H1 (cell line): ENCODE measurements at regions not wholly inside any gene's neighbourhood (a gene's known extent, or its start where the extent isn't known, plus 50 kb on each side); places are given as distances from the start of the nearest gene placed in this dataset.

Experiments
- CTCF ChIA-PET: fragments of 300-600 bp; sonication (Branson Sonifier 250); formaldehyde crosslinking; loops from one replicate; lab custom pipeline; 2021; ENCODE audit not compliant: partially characterized antibody; lab: Charles Lee
- POLR2A ChIA-PET: fragments of 300-600 bp; sonication (Branson Sonifier 250); formaldehyde crosslinking; loops from one replicate; lab custom pipeline; 2021; ENCODE audit warnings: inconsistent platforms; ENCODE audit not compliant: partially characterized antibody; lab: Charles Lee
- DNase-seq, 2 experiments: peaks; one replicate each; pipeline versions ENCODE4 v3.0.0 to v3.0.0-alpha.2; 2010 to 2022; ENCODE audit warnings: low spot score in 2 of 2, low read depth in 1 of 2, mixed read lengths in 1 of 2
- FAIRE-seq: peaks from 2 replicates; lab custom pipeline; 2011; peaks lifted over from hg19 to GRCh38; lab: Jason Lieb, UNC
- H2AFZ ChIP-seq: 2 replicates; pipeline ENCODE4 v1.8.1; 2012; ENCODE audit warnings: low read length, inconsistent platforms
- H2AK5ac ChIP-seq: 2 replicates; pipeline ENCODE4 v1.6.1; 2013; ENCODE audit warnings: low read depth, low read length
- H2BK120ac ChIP-seq: replicated peaks from 2 replicates; pipeline ENCODE3; 2013; ENCODE audit warnings: low read depth, low read length, inconsistent platforms
- H2BK12ac ChIP-seq: 2 replicates; pipeline ENCODE4 v1.6.1; 2013; ENCODE audit warnings: low read depth, low read length
- H2BK15ac ChIP-seq: 2 replicates; pipeline ENCODE4 v1.6.1; 2013; ENCODE audit warnings: low read length
- H2BK20ac ChIP-seq: 2 replicates; pipeline ENCODE4 v1.6.1; 2013; ENCODE audit warnings: low read length
- H2BK5ac ChIP-seq: 2 replicates; pipeline ENCODE4 v1.6.1; 2013; ENCODE audit warnings: low read depth, low read length
- H3K14ac ChIP-seq: 2 replicates; pipeline ENCODE4 v1.6.1; 2013; ENCODE audit warnings: inconsistent platforms; ENCODE audit not compliant: insufficient read length
- H3K18ac ChIP-seq: 2 replicates; pipeline ENCODE4 v1.6.1; 2013; ENCODE audit warnings: low read length; ENCODE audit errors: extremely low read depth
- H3K23ac ChIP-seq: 2 replicates; pipeline ENCODE4 v1.6.1; 2013; ENCODE audit warnings: inconsistent platforms; ENCODE audit not compliant: insufficient read length
- H3K23me2 ChIP-seq: 2 replicates; pipeline ENCODE4 v1.6.1; 2013; ENCODE audit warnings: low read depth, low read length
- H3K27ac ChIP-seq: 2 replicates; pipeline ENCODE4 v1.6.1; 2011; ENCODE audit warnings: low read depth, low read length, inconsistent platforms
- H3K27me3 ChIP-seq, 4 experiments: replicated peaks in 1 of 4; 1 replicate in 1 of 4; 2 replicates in 3 of 4; pipeline versions ENCODE4 v1.6.1 to v1.8.1; 2011 to 2013; ENCODE audit warnings: low read length in 3 of 4, mild to moderate bottlenecking in 3 of 4, inconsistent platforms in 2 of 4, mixed read lengths in 2 of 4, moderate library complexity in 1 of 4; ENCODE audit not compliant: control insufficient read depth in 3 of 4, insufficient read depth in 3 of 4; ENCODE audit errors: extremely low read depth in 1 of 4
- H3K36me3 ChIP-seq, 4 experiments: 2 replicates each; pipeline versions ENCODE4 v1.6.1 to v1.8.1; 2011 to 2013; ENCODE audit warnings: mild to moderate bottlenecking in 4 of 4, low read length in 3 of 4, moderate library complexity in 2 of 4, control low read depth in 1 of 4, inconsistent platforms in 1 of 4; ENCODE audit not compliant: insufficient read depth in 4 of 4, control insufficient read depth in 2 of 4
- H3K4ac ChIP-seq: replicated peaks from 2 replicates; pipeline ENCODE3; 2013; ENCODE audit warnings: low read length, low read depth, mixed read lengths, inconsistent platforms; ENCODE audit not compliant: insufficient read length
- H3K4me1 ChIP-seq, 4 experiments: replicated peaks in 1 of 4; 1 replicate in 1 of 4; 2 replicates in 3 of 4; pipeline versions ENCODE4 v1.6.1 to v1.8.1; 2011 to 2013; ENCODE audit warnings: low read length in 3 of 4, inconsistent platforms in 2 of 4, mixed read lengths in 1 of 4; ENCODE audit not compliant: insufficient read depth in 4 of 4, control insufficient read depth in 3 of 4
- H3K4me2 ChIP-seq, 2 experiments: 2 replicates each; pipeline versions ENCODE4 v1.6.1 to v1.8.1; 2011 to 2013; ENCODE audit warnings: low read depth in 2 of 2, low read length in 2 of 2, control low read depth in 1 of 2, inconsistent platforms in 1 of 2, mild to moderate bottlenecking in 1 of 2; ENCODE audit not compliant: insufficient read depth in 1 of 2
- H3K4me3 ChIP-seq, 4 experiments: fragments of 200-600, 300-600 bp in 1 of 4; sonication (generic), shearing (Covaris generic), sonication (Bioruptor Twin) in 1 of 4; 2 replicates each; pipeline versions ENCODE4 v1.5.1 to v1.8.1; 2011 to 2016; ENCODE audit warnings: low read length in 4 of 4, low read depth in 3 of 4, control low read depth in 2 of 4, inconsistent platforms in 2 of 4, mild to moderate bottlenecking in 2 of 4, mixed read lengths in 1 of 4, moderate library complexity in 1 of 4; ENCODE audit not compliant: insufficient read depth in 2 of 4; ENCODE audit errors: extremely low read depth in 1 of 4
- H3K56ac ChIP-seq: replicated peaks from 2 replicates; pipeline ENCODE3; 2013; ENCODE audit warnings: low read depth, mild to moderate bottlenecking, mixed read lengths, low read length, inconsistent platforms; ENCODE audit not compliant: insufficient read length
- H3K79me1 ChIP-seq: 2 replicates; pipeline ENCODE4 v1.6.1; 2013; ENCODE audit warnings: low read depth, low read length, control low read depth
- H3K79me2 ChIP-seq, 2 experiments: 2 replicates each; pipeline versions ENCODE4 v1.6.1 to v1.8.1; 2012 to 2013; ENCODE audit warnings: low read length in 2 of 2, mild to moderate bottlenecking in 2 of 2, inconsistent platforms in 1 of 2; ENCODE audit not compliant: insufficient read depth in 2 of 2, control insufficient read depth in 1 of 2
- H3K9ac ChIP-seq, 4 experiments: replicated peaks in 1 of 4; 1 replicate in 1 of 4; 2 replicates in 3 of 4; pipeline versions ENCODE4 v1.6.1 to v1.8.1; 2011 to 2013; ENCODE audit warnings: low read depth in 3 of 4, low read length in 3 of 4, control low read depth in 2 of 4, mild to moderate bottlenecking in 2 of 4, moderate library complexity in 2 of 4, inconsistent platforms in 1 of 4; ENCODE audit errors: extremely low read depth in 1 of 4
- H3K9me3 ChIP-seq, 2 experiments: 2 replicates each; pipeline versions ENCODE4 v1.6.1 to v1.8.1; 2012 to 2013; ENCODE audit warnings: mild to moderate bottlenecking in 2 of 2, moderate library complexity in 2 of 2, control low read depth in 1 of 2, inconsistent platforms in 1 of 2, low read depth in 1 of 2, low read length in 1 of 2, mixed read lengths in 1 of 2; ENCODE audit not compliant: insufficient read depth in 2 of 2
- H4K20me1 ChIP-seq, 2 experiments: replicated peaks in 1 of 2; 2 replicates each; pipeline versions ENCODE3 to v1.8.1; 2011 to 2013; ENCODE audit warnings: inconsistent platforms in 2 of 2, low read length in 2 of 2, mild to moderate bottlenecking in 1 of 2; ENCODE audit not compliant: insufficient read depth in 2 of 2, control insufficient read depth in 1 of 2
- H4K5ac ChIP-seq: 2 replicates; pipeline ENCODE4 v1.6.1; 2013; ENCODE audit warnings: low read length, low read depth, mixed read lengths, inconsistent platforms; ENCODE audit not compliant: insufficient read length
- H4K8ac ChIP-seq: 2 replicates; pipeline ENCODE4 v1.8.0; 2013; ENCODE audit warnings: mild to moderate bottlenecking, moderate library complexity, low read length, inconsistent platforms; ENCODE audit not compliant: insufficient read depth; ENCODE audit errors: extremely low read depth
- H4K91ac ChIP-seq: replicated peaks from 2 replicates; pipeline ENCODE3; 2013; ENCODE audit warnings: low read length, mixed read lengths, inconsistent platforms; ENCODE audit not compliant: insufficient read length
- CREB1 ChIP-seq: IDR thresholded peaks from 2 replicates; pipeline ENCODE4 v1.6.1; 2012; ENCODE audit warnings: inconsistent platforms
- FOSL1 ChIP-seq: IDR thresholded peaks from 2 replicates; pipeline ENCODE4 v1.6.1; 2011; ENCODE audit warnings: mild to moderate bottlenecking, low read depth, low read length, moderate library complexity; ENCODE audit not compliant: insufficient read depth
- JUND ChIP-seq: IDR thresholded peaks from 2 replicates; pipeline ENCODE4 v1.6.1; 2011; ENCODE audit warnings: mild to moderate bottlenecking, improper control_type of control experiment, low read length
- KDM4A ChIP-seq: IDR thresholded peaks from one replicate; pipeline ENCODE4 v1.7.1; 2012; ENCODE audit warnings: low read depth, mild to moderate bottlenecking, moderate library complexity, low read length, inconsistent platforms; ENCODE audit not compliant: severe bottlenecking
- NANOG ChIP-seq: IDR thresholded peaks from 2 replicates; pipeline ENCODE4 v1.6.1; 2011; ENCODE audit warnings: low read length, low read depth, mild to moderate bottlenecking, inconsistent platforms; ENCODE audit not compliant: insufficient read depth, poor library complexity, severe bottlenecking
- POU5F1 ChIP-seq: IDR thresholded peaks from 2 replicates; pipeline ENCODE4 v1.6.1; 2011; ENCODE audit warnings: low read depth, mild to moderate bottlenecking, low read length, moderate library complexity
- RAD21 ChIP-seq, 2 experiments: IDR thresholded peaks in 1 of 2; conservative IDR thresholded peaks in 1 of 2; 2 replicates each; pipeline ENCODE4 v1.6.1; 2011; ENCODE audit warnings: low read depth in 2 of 2, low read length in 2 of 2, improper control_type of control experiment in 1 of 2, inconsistent platforms in 1 of 2, mild to moderate bottlenecking in 1 of 2, moderate library complexity in 1 of 2
- TEAD4 ChIP-seq: IDR thresholded peaks from 2 replicates; pipeline ENCODE4 v1.6.1; 2012; ENCODE audit warnings: low read depth, low read length, inconsistent platforms, mixed read lengths
- WGBS, 2 experiments: shearing (Covaris generic) in 1 of 2; methylation state at CpG; one replicate each; pipeline versions ENCODE4 v1.1.6 to v1.1.7; 2013 to 2015; ENCODE audit warnings: low lambda C conversion rate in 2 of 2, mixed read lengths in 2 of 2, inconsistent platforms in 1 of 2, low coverage in 1 of 2, missing lambda C conversion rate in 1 of 2; ENCODE audit not compliant: insufficient replicate concordance in 2 of 2, insufficient coverage in 1 of 2, insufficient read length in 1 of 2; ENCODE audit errors: extremely low coverage in 1 of 2, missing lambda C conversion rate in 1 of 2; 5-methylcytosine and 5-hydroxymethylcytosine counted together

- FAIRE-seq = no peak
- POLR2A ChIA-PET = no interaction called here
Measured at GRCh38 chr2:19476327-19476726, 117.9 kb upstream of the OSR1 start.

More at GRCh38 chr2:19476327-19476726, 117.9 kb upstream of the OSR1 start:
- 96% methylated on average over 2 of the region's 2 CpGs; no CpG with 5 or more reads in 1 of the 2 experiments for WGBS, 2 experiments
- Histone ChIP-seq H2AK5ac (no peak overlapping the region), H3K36me3 (no peaks in the 10 kb centered on the region), H3K56ac (no peak overlapping the region), H3K4me2 (no peak overlapping the region), H3K79me2 (no peaks in the 10 kb centered on the region), H3K9ac (no peak overlapping the region), H4K20me1 (no peaks in the 10 kb centered on the region), H3K4me1 (peaks cover 0 to 5% (median 1%) of the 10 kb centered on the region in 4 experiments; a peak in 3 of 7 replicates), H2BK12ac (no peak overlapping the region), H4K5ac (no peak overlapping the region), H3K4ac (no peak overlapping the region), H2BK15ac (no peak overlapping the region), H4K8ac (no peak overlapping the region), H3K18ac (no peak overlapping the region), H3K23me2 (no peaks in the 10 kb centered on the region), H2AFZ (no peak overlapping the region), H3K23ac (no peak overlapping the region), H3K9me3 (no peaks in the 10 kb centered on the region), H3K14ac (no peak overlapping the region), H3K27ac (no peak overlapping the region), H2BK5ac (no peak overlapping the region), H4K91ac (no peak overlapping the region), H3K27me3 (peaks cover 0 to 1% (median 0%) of the 10 kb centered on the region in 4 experiments; a peak in 1 of 7 replicates), H2BK120ac (no peak overlapping the region), H2BK20ac (no peak overlapping the region), H3K4me3 (no peak overlapping the region), H3K79me1 (no peaks in the 10 kb centered on the region)
- CTCF ChIA-PET = interaction anchor here (0.5 kb wide), 1 partner anchor 351 kb away, joined by 3 read pairs; no protein-coding TSS in a partner anchor
- no peak for DNase-seq
- TF ChIP-seq JUND = no peak
- TF ChIP-seq TEAD4 = no peak
- no peak for TF ChIP-seq CREB1
- TF ChIP-seq KDM4A = no peak
- no peak for TF ChIP-seq NANOG
- no peak for TF ChIP-seq RAD21 (IDR thresholded peaks at IDR 0.05 in 1 of 2, conservative IDR thresholded peaks at IDR 0.05 in 1 of 2; ENCODE audit: low read depth in 2 of 2, low read length in 2 of 2)
- no peak for TF ChIP-seq POU5F1
- no peak for TF ChIP-seq FOSL1
